ENCODE measurements at regions not wholly inside any gene's neighbourhood (a gene's known extent, or its start where the extent isn't known, plus 50 kb on each side); places are given as distances from the start of the nearest gene placed in this dataset.

DNA sequence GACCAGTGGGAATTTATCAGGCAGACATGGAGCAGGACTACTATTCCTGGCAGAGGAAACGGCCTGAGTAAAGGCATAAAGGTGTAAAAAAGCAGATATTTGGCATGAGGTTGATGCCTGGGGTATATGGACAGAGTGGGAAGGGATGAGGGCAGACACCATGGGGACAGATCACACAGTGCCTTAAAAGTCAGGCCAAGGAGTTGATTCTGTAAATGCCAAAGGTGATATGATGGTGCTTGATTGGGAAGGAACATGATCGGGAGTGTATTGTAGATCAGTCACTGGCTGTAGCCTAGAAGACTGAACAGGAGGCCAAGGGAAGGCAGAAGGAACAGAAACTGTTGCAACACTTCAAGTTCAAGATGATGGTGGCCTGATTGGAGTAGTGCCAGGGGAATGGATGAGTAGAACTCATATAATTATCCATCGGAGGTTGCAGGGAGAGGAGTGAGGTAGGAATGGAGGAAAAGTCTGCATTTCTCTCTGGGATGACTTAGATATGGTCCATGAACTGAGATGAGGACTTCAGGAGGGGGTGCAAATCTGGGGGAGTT is 594.3 kb upstream of the KLF4 start:
- no peak overlapping the region for H3K27ac ChIP-seq
- H3K36me3 ChIP-seq: no peaks in the 10 kb centered on the region
- H3K9me3 ChIP-seq (ENCODE audit: low read depth): no peaks in the 10 kb centered on the region
- H3K4me3 ChIP-seq: no peak overlapping the region
- TF ChIP-seq, protein P1, sequence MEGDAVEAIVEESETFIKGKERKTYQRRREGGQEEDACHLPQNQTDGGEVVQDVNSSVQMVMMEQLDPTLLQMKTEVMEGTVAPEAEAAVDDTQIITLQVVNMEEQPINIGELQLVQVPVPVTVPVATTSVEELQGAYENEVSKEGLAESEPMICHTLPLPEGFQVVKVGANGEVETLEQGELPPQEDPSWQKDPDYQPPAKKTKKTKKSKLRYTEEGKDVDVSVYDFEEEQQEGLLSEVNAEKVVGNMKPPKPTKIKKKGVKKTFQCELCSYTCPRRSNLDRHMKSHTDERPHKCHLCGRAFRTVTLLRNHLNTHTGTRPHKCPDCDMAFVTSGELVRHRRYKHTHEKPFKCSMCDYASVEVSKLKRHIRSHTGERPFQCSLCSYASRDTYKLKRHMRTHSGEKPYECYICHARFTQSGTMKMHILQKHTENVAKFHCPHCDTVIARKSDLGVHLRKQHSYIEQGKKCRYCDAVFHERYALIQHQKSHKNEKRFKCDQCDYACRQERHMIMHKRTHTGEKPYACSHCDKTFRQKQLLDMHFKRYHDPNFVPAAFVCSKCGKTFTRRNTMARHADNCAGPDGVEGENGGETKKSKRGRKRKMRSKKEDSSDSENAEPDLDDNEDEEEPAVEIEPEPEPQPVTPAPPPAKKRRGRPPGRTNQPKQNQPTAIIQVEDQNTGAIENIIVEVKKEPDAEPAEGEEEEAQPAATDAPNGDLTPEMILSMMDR (IDR thresholded peaks at IDR 0.05; ENCODE audit: low read depth, low read length): no peak
- DNase-seq (ENCODE audit: low read depth in 1 of 2, low spot score in 1 of 2): no peak
- H3K4me1 ChIP-seq (ENCODE audit: low read depth): no peaks in the 10 kb centered on the region
- H3K27me3 ChIP-seq: no peaks in the 10 kb centered on the region

DNA sequence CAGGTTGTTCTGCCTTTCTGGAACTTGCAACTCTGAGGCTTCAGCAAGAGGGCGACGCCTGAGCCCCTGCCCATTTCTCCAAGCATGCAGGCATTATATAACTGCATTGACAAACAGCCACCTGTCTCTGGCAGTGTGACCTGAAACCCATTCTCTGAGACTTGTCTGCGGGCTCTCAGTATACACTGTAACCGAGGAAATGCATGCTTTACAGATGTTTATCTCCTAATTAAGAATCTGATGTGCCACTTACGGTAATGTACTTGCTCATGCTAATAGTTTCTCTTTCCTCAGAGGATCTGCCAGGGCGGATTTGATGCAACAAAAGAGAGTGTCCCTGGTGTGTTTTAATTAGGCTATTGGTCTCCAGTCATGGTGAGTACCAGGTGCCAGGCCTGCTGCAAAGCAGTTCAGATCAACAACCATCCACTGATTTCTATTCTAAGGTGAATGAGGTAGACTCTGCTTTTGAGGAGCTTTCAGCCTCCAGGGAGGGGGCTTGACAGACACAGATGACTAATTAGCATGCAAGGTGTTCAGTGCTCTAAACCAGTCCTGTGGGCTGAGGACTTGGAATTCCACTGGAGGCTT is 593.7 kb upstream of the KLF4 start:
- Histone ChIP-seq H3K27ac (no peak overlapping the region), H3K4me1 (ENCODE audit: low read depth) (no peaks in the 10 kb centered on the region), H3K4me3 (no peak overlapping the region), H3K9me3 (ENCODE audit: low read depth) (no peaks in the 10 kb centered on the region), H3K36me3 (no peaks in the 10 kb centered on the region), H3K27me3 (no peaks in the 10 kb centered on the region)
- TF ChIP-seq, protein P1 (IDR thresholded peaks at IDR 0.05; ENCODE audit: low read depth, low read length): no peak
- DNase-seq (ENCODE audit: low read depth in 1 of 2, low spot score in 1 of 2): no peak

DNA sequence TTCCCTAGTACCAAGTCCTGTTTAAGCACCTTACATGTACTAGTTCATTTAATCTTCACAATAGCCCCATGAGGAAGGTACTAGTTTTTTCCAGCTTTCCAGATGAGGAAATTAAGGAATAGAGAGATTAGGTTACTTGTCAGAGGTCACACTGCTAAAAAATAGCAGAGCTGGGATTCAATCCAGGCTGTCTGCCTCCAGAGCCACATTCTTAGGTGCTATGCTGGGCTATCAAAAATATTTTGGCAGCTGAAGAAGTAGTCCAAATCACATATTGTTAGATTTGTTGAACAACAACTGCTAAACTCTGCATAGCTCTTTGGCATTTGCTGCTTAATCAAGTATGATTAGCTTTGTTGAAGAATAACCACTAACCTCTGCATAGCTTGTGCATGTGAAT is 591.5 kb upstream of the KLF4 start:
- Histone ChIP-seq H3K9me3 (ENCODE audit: low read depth) (no peaks in the 10 kb centered on the region), H3K27me3 (no peaks in the 10 kb centered on the region), H3K36me3 (no peaks in the 10 kb centered on the region), H3K4me3 (no peak overlapping the region), H3K27ac (no peak overlapping the region), H3K4me1 (ENCODE audit: low read depth) (no peaks in the 10 kb centered on the region)
- no peak for DNase-seq (ENCODE audit: low read depth in 1 of 2, low spot score in 1 of 2)
- TF ChIP-seq, protein P1 (IDR thresholded peaks at IDR 0.05; ENCODE audit: low read depth, low read length): no peak

DNA sequence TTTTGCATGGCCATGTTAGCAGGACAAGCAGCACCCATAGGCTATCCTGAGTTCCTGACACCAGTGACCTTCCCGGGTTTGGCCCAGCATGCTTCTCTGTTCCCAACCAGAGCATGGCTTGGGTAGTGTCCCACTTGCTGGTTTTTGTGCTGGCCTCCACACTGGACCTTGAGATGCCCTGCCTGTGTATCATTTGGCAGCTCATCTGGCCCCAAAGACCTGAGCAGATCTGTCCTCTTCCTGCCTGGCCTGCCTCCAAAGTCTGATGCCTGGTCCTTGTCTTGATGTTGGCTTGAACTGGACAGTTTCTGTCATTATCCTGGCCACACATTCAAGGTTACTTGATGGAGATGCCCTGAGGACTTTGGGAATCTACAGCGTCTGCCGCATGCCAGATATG is 590.7 kb upstream of the KLF4 start:
- DNase-seq (ENCODE audit: low read depth in 1 of 2, low spot score in 1 of 2): no peak
- H3K9me3 ChIP-seq (ENCODE audit: low read depth): no peaks in the 10 kb centered on the region
- TF ChIP-seq, protein P1 (IDR thresholded peaks at IDR 0.05; ENCODE audit: low read depth, low read length): no peak
- no peaks in the 10 kb centered on the region for H3K36me3 ChIP-seq
- no peak overlapping the region for H3K4me3 ChIP-seq
- no peaks in the 10 kb centered on the region for H3K4me1 ChIP-seq (ENCODE audit: low read depth)
- no peaks in the 10 kb centered on the region for H3K27me3 ChIP-seq
- no peak overlapping the region for H3K27ac ChIP-seq

DNA sequence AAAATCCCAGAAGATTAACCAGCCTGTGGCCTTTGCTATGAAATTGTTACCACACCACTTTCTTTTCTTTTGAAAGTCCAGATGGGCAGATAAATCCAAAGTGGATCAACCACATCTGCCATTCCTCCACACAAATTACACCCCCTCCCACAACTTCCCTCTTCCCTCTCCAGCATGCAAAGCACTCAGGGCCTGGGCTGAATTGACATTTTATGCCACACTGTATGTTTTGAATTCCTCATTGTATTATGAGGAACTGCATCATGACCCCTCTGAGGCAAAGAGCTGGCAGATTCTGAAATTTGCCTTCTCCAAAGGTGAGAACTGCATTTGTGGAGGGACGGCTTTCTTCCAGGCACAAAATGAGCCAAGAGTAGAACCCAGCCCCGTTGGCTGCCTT is 589.2 kb upstream of the KLF4 start:
- no peak for DNase-seq (ENCODE audit: low read depth in 1 of 2, low spot score in 1 of 2)
- Histone ChIP-seq H3K27me3 (no peaks in the 10 kb centered on the region), H3K27ac (no peak overlapping the region), H3K36me3 (no peaks in the 10 kb centered on the region), H3K4me1 (ENCODE audit: low read depth) (no peaks in the 10 kb centered on the region), H3K4me3 (no peak overlapping the region), H3K9me3 (ENCODE audit: low read depth) (no peaks in the 10 kb centered on the region)
- TF ChIP-seq, protein P1 (IDR thresholded peaks at IDR 0.05; ENCODE audit: low read depth, low read length): no peak
